ENCODE measurements at regions not wholly inside any gene's neighbourhood (a gene's known extent, or its start where the extent isn't known, plus 50 kb on each side); places are given as distances from the start of the nearest gene placed in this dataset.

GRCh38 chr9:85430659-85431338, 311.0 kb downstream of the AGTPBP1 start:
- DNase-seq (ENCODE audit: low spot score in 2 of 2) = peak in 1 of 2 donors; percentile 23

GRCh38 chr9:85428230-85428629, 313.5 kb downstream of the AGTPBP1 start:
- FAIRE-seq = no peak
- no peak for DNase-seq (ENCODE audit: low spot score in 2 of 2)

More at GRCh38 chr9:85430659-85431338, 311.0 kb downstream of the AGTPBP1 start:
- FAIRE-seq = no peak

- no peak for FAIRE-seq
- no peak for DNase-seq (ENCODE audit: low spot score in 2 of 2)
Observed at GRCh38 chr9:85427772-85428171, 314.0 kb downstream of the AGTPBP1 start.

GRCh38 chr9:85425153-85425611, 316.6 kb downstream of the AGTPBP1 start:
- DNase-seq (ENCODE audit: low spot score in 2 of 2) (peak in 1 of 2 donors; percentile 47), FAIRE-seq (no peak)

- DNase-seq (ENCODE audit: low spot score in 2 of 2) (no peak), FAIRE-seq (no peak)
Observed at GRCh38 chr9:85423422-85423821, 318.3 kb downstream of the AGTPBP1 start.

- DNase-seq (ENCODE audit: low spot score in 2 of 2) (no peak), FAIRE-seq (no peak)
Observed at GRCh38 chr9:85421641-85422040, 320.1 kb downstream of the AGTPBP1 start.

GRCh38 chr9:85420750-85421149, 321.0 kb downstream of the AGTPBP1 start:
- DNase-seq (ENCODE audit: low spot score in 2 of 2) = no peak
- no peak for FAIRE-seq

GRCh38 chr9:85417674-85418073, 324.1 kb downstream of the AGTPBP1 start:
- no peak for FAIRE-seq
- no peak for DNase-seq (ENCODE audit: low spot score in 2 of 2)

GRCh38 chr9:85416715-85417114, 325.0 kb downstream of the AGTPBP1 start:
- FAIRE-seq = no peak
- DNase-seq (ENCODE audit: low spot score in 2 of 2) = no peak

- no peak for DNase-seq (ENCODE audit: low spot score in 2 of 2)
- no peak for FAIRE-seq
Observed at GRCh38 chr9:85414390-85414789, 327.4 kb downstream of the AGTPBP1 start.

- DNase-seq (ENCODE audit: low spot score in 2 of 2) (no peak), FAIRE-seq (no peak)
Observed at GRCh38 chr9:85408494-85408893, 333.3 kb downstream of the AGTPBP1 start.

GRCh38 chr9:85405566-85405950, 336.2 kb downstream of the AGTPBP1 start:
- DNase-seq (ENCODE audit: low spot score in 2 of 2) = no peak

GRCh38 chr9:85404911-85405565, 336.7 kb downstream of the AGTPBP1 start:
- no peak for FAIRE-seq
- DNase-seq (ENCODE audit: low spot score in 2 of 2) = no peak

More at GRCh38 chr9:85405566-85405950, 336.2 kb downstream of the AGTPBP1 start:
- FAIRE-seq = no peak

GRCh38 chr9:85402551-85402950, 339.2 kb downstream of the AGTPBP1 start:
- DNase-seq (ENCODE audit: low spot score in 2 of 2) (no peak), FAIRE-seq (no peak)

GRCh38 chr9:85401998-85402397, 339.8 kb downstream of the AGTPBP1 start:
- DNase-seq (ENCODE audit: low spot score in 2 of 2) = no peak
- no peak for FAIRE-seq

- no peak for DNase-seq (ENCODE audit: low spot score in 2 of 2)
- no peak for FAIRE-seq
Observed at GRCh38 chr9:85397005-85397404, 344.7 kb downstream of the AGTPBP1 start.

GRCh38 chr9:85392260-85392659, 349.5 kb downstream of the AGTPBP1 start:
- DNase-seq (ENCODE audit: low spot score in 2 of 2) = no peak
- no peak for FAIRE-seq

- DNase-seq (ENCODE audit: low spot score in 2 of 2) = no peak
- FAIRE-seq = no peak
Observed at GRCh38 chr9:85377731-85378289, 363.9 kb downstream of the AGTPBP1 start.

- no peak for FAIRE-seq
- no peak for DNase-seq (ENCODE audit: low spot score in 2 of 2)
Observed at GRCh38 chr9:85368781-85369180, 373.0 kb downstream of the AGTPBP1 start.

GRCh38 chr9:85359161-85359560, 382.6 kb downstream of the AGTPBP1 start:
- no peak for FAIRE-seq
- DNase-seq (ENCODE audit: low spot score in 2 of 2) = no peak

GRCh38 chr9:85349046-85349445, 392.7 kb downstream of the AGTPBP1 start:
- DNase-seq (ENCODE audit: low spot score in 2 of 2) (no peak), FAIRE-seq (no peak)

- no peak for DNase-seq (ENCODE audit: low spot score in 2 of 2)
- FAIRE-seq = no peak
Observed at GRCh38 chr9:85347541-85347940, 394.2 kb downstream of the AGTPBP1 start.
